Stomach smooth muscle (tissue), 2 donors: ENCODE measurements at regions not wholly inside any gene's neighbourhood (a gene's known extent, or its start where the extent isn't known, plus 50 kb on each side); places are given as distances from the start of the nearest gene placed in this dataset.
"Not testable (repeated sequence)": the region's sequence is repeated elsewhere in the genome, so short reads cannot be mapped to it uniquely, and the experiment has no call there.

Experiments
- H3K27ac ChIP-seq: one replicate; pipeline ENCODE4 v1.7.0; 2013; ENCODE audit warnings: mild to moderate bottlenecking, low read length, inconsistent platforms
- H3K27me3 ChIP-seq, 2 donors: one replicate each; pipeline ENCODE4 v1.7.0; 2013; ENCODE audit warnings: low read length in 2 of 2; ENCODE audit not compliant: insufficient read depth in 2 of 2, control insufficient read depth in 1 of 2
- H3K36me3 ChIP-seq, 2 donors: one replicate each; pipeline ENCODE4 v1.7.0; 2013; ENCODE audit warnings: low read length in 2 of 2; ENCODE audit not compliant: control insufficient read depth in 2 of 2, insufficient read depth in 2 of 2
- H3K4me1 ChIP-seq: one replicate; pipeline ENCODE4 v1.7.0; 2013; ENCODE audit warnings: low read length; ENCODE audit not compliant: control insufficient read depth, insufficient read depth
- H3K4me3 ChIP-seq, 2 donors: one replicate each; pipeline ENCODE4 v1.7.0; 2013; ENCODE audit warnings: low read length in 2 of 2
- H3K9ac ChIP-seq, 2 donors: one replicate each; pipeline ENCODE4 v1.7.0; 2013; ENCODE audit warnings: low read length in 2 of 2, mild to moderate bottlenecking in 1 of 2
- H3K9me3 ChIP-seq, 2 donors: one replicate each; pipeline ENCODE4 v1.7.0; 2013; ENCODE audit warnings: low read length in 2 of 2; ENCODE audit not compliant: control insufficient read depth in 2 of 2
- donor health status: healthy.
- donor health status: Pancreatic carcinoma.

DNA sequence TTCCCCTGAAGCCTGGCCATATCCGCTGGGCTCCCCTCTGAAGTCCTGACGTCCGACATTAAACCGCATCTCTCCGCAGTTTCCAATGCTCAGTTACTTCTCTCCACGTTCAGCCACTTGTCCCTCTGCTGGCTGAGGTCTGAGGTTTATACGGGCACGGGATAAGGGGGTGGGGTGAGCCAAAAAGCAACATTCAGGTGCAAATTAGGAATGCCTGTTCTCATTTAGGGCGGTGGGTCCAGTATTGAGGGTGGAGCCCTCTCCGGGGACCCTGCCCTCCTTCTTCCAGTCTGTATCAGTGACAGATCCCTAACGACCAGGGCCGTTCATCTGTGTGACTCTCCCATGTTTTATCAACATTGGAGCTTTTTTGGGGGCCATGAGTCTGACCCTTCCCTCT is 1454.4 kb downstream of the HACE1 start:
- Histone ChIP-seq H3K27ac (no peak overlapping the region), H3K4me1 (no peaks in the 10 kb centered on the region), H3K27me3 (no peaks in the 10 kb centered on the region), H3K36me3 (no peaks in the 10 kb centered on the region), H3K9ac (no peak overlapping the region), H3K4me3 (no peak overlapping the region), H3K9me3 (peaks cover 0 to 3% of the 10 kb centered on the region in 2 donors)

DNA sequence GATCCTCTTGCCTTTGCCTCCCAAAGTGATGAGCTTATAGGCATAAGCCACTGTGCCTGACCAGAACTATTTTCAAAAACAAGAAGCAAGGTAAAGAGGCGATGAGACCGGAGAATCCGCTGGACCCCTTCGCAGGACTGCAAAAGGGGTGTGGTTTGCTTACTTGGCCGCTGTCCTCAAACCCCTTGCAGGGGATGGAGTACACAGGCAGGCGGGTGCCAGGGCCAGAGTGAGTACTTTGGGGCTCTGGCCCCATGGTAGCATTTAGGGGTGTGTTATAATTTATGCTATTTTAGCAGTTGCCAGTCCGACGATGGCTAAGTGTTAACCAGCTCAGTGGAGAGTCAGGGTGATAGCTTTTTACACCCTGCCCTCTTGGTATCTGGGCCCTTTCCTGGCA is 1454.9 kb downstream of the HACE1 start:
- Histone ChIP-seq H3K4me1 (no peaks in the 10 kb centered on the region), H3K4me3 (no peak overlapping the region), H3K36me3 (no peaks in the 10 kb centered on the region)

DNA sequence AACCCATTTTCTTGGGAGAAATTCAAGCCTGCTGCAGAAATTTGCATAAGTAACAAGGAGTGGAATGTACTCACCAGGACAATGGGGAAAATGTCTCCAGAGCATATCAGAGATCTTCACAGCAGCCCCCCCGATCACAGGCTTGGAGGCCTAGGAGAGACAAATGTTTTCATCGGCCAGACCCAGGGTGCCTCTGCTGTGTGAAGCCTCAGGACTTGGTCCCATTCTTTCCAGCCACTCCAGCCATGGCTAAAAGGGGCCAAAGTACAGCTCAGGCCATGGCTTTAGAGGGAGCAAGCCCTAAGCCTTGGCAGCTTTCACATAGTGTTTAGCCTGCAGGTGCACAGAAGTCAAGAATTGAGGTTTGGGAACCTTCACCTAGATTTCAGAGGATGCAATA is 1463.0 kb downstream of the HACE1 start:
- Histone ChIP-seq H3K27ac (no peak overlapping the region), H3K9me3 (no peaks in the 10 kb centered on the region), H3K36me3 (no peaks in the 10 kb centered on the region), H3K4me3 (no peak overlapping the region), H3K4me1 (no peaks in the 10 kb centered on the region), H3K27me3 (no peaks in the 10 kb centered on the region), H3K9ac (no peak overlapping the region)

More for the DNA sequence above, 1454.9 kb downstream of the HACE1 start:
- H3K27ac ChIP-seq: no peak overlapping the region
- H3K27me3 ChIP-seq: no peaks in the 10 kb centered on the region
- H3K9ac ChIP-seq: no peak overlapping the region
- H3K9me3 ChIP-seq: peaks cover 0 to 3% of the 10 kb centered on the region in 2 donors

DNA sequence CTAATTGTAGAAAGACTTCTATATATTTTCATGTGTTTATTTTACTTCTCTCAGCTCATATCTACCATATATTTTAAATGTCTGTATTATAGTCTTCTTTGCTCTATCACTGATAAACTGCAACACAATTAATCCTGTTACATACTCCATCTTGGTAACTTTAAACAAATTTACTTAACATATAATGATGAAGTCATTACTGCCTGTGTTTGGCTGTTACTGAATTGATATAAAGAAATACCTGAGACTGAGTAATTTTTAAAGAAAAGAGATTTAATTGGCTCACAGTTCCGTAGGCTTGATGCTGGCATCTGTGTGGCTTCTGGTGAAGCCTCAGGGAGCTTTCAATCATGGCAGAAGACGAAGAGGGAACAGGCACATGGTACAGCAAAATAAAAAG is 1480.4 kb downstream of the HACE1 start:
- Histone ChIP-seq H3K36me3 (no peaks in the 10 kb centered on the region), H3K4me3 (no peak overlapping the region), H3K27ac (no peak overlapping the region), H3K27me3 (no peaks in the 10 kb centered on the region), H3K4me1 (no peaks in the 10 kb centered on the region), H3K9ac (no peak overlapping the region), H3K9me3 (no peaks in the 10 kb centered on the region)

DNA sequence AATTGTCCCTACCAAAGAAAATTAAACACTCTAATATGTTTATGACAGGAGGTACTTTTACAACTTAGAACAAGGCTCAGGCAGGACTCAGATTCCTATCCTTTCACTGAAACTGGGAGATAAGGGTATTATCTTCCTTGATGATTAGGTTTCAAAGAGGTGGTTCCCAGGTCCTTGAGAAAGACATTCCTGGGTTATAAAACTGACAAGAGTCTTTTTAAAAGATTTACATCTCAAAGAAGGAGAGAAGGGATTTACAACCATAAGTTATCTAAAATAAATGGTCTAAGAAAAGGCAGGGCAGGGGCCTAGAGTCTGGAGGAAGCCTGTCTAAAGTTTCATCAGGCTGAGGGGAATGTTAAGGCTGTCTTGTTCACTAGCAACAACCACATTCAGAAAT is 1492.5 kb downstream of the HACE1 start:
- Histone ChIP-seq H3K27ac (no peak overlapping the region), H3K9ac (no peak overlapping the region), H3K4me3 (no peak overlapping the region), H3K36me3 (no peaks in the 10 kb centered on the region), H3K27me3 (no peaks in the 10 kb centered on the region), H3K4me1 (no peaks in the 10 kb centered on the region), H3K9me3 (no peaks in the 10 kb centered on the region)

DNA sequence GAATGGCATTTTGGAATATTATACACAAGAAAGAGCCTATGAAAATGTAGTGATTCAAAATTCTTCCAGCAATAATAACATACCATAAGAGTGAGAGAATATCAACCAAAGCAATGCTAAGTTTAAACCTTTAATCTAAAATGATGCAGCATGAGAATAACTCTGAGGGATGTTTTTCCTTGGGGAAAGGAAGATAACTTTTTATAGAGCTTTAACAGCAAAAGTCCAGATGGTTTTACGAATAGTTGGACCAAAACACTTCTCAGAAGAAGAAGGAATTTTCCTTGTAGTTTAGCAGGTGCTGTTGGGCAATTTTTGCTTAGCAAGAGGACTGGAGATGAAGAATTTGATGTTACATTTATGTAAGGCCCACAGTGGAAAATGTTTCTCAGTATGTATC is 1503.2 kb downstream of the HACE1 start:
- Histone ChIP-seq H3K36me3 (no peaks in the 10 kb centered on the region), H3K9ac (no peak overlapping the region), H3K4me3 (no peak overlapping the region), H3K27me3 (no peaks in the 10 kb centered on the region), H3K9me3 (no peaks in the 10 kb centered on the region), H3K27ac (no peak overlapping the region), H3K4me1 (no peaks in the 10 kb centered on the region)

DNA sequence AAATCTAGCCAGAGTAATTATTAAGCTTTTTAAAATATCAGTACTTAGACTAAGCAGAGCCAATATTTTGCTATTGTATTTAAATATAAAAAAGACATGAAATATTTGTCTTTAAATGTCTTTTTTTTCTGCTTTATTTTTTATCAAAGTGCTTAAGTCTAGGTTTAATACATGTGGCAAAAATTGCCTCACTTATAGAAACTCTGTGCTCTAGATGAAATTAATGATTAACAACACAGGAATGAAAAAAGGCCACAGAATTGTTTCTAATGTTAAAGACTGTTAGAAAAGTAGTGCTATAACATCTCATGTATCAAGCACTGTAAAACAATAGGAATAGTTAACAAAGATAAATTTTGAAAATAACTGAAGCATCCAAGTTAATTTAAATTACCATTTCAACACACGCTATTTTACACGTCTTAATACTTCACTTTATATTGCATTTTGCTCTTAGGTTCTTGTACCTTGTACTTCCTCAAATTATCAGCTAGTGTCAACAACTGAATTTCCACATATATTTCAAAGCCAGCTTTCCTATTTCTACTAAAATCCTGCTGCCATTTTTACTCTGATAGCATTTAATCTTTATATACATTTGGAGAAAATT is 1515.1 kb downstream of the HACE1 start:
- no peaks in the 10 kb centered on the region for H3K9me3 ChIP-seq
- H3K27me3 ChIP-seq: no peaks in the 10 kb centered on the region
- no peak overlapping the region for H3K9ac ChIP-seq
- H3K36me3 ChIP-seq: no peaks in the 10 kb centered on the region
- no peak overlapping the region for H3K27ac ChIP-seq
- H3K4me3 ChIP-seq: no peak overlapping the region
- H3K4me1 ChIP-seq: no peaks in the 10 kb centered on the region

DNA sequence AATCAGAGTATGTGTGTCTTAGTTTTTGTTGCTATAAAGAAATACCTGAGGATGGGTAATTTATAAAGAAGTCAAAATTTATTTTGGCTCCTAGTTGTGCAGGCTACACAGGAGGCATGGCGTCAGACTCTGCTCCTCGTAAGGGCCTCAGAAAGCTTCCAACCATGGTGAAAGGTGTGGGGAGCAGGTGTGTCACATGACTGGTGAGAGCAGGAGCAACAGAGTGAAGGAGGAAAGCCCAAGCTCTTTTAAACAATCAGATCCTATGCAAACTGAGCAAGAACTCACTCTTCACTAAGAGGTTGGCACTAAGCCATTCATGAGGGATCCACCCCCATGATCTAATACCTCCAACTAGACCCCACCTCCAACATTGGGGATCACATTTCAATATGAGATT is 1524.3 kb downstream of the HACE1 start:
- Histone ChIP-seq H3K27me3 (no peaks in the 10 kb centered on the region), H3K4me3 (no peak overlapping the region), H3K9me3 (no peaks in the 10 kb centered on the region), H3K27ac (no peak overlapping the region), H3K36me3 (no peaks in the 10 kb centered on the region), H3K4me1 (no peaks in the 10 kb centered on the region), H3K9ac (no peak overlapping the region)

DNA sequence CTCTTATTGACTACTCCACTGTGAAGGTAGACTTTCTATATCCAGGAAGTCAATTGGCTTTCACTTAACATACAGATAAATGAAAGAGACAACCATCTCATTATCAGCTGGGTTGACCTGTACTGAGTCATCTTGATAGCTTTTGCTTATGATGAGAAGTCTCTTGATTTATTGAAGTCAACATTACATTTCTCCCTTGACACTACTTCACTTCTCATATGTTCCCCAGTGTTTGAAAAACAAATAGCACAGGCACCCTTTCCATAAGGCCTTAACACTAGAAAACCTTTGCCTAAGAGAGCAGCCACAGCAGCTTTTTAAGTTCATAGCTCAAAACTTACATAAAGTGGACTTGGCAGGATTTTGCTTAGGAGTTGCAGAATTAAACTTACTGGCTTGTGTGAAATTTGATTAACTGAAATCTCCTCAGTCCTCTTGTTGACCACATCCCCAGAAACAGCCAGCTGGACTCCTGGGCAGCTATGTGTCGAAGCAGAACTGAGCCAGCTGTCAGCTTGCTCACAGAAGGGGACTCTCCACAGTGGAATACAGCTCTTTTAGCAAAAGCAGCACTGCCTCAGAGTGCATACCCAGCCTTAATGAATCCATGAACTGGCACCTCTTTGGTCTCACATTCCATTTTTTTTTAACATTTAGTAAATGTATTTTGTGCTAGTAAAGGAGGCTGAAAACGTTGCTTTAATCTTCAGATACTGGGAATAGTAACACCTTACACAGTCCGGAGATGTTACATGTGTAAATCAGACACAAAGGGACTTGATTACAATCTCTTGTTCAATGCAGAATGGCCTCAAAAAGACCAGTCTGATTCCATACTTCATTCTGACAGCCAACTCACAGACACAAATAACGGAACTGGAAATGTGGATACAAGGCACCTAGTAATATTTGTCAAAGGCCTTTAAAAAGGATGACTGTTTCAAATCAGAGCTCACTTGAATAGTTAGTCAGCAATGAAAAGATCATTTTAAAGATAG is 1532.7 kb downstream of the HACE1 start:
- Histone ChIP-seq H3K27me3 (no peaks in the 10 kb centered on the region), H3K36me3 (no peaks in the 10 kb centered on the region), H3K4me3 (no peak overlapping the region), H3K27ac (no peak overlapping the region), H3K9ac (no peak overlapping the region), H3K9me3 (no peaks in the 10 kb centered on the region), H3K4me1 (no peaks in the 10 kb centered on the region)

DNA sequence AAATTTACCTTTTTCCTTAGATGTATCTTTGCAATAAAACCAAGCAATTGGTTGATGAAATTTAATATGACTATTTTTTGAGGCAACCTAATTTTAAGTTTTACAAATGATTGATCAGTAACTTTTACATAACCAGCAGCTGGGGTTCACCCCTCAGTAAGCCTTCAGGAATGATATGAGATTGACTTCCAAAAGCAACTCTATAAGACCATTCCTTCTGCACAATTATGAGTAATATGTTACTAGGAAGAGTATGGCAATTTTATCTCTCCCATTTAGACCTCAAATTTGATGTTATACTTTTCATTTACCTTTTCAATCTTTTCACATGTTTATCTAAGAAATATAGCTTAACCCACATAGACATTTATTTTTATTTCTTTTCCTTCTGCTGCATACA is 1546.3 kb downstream of the HACE1 start:
- H3K4me3 ChIP-seq: no peak overlapping the region
- no peaks in the 10 kb centered on the region for H3K27me3 ChIP-seq
- no peak overlapping the region for H3K9ac ChIP-seq
- no peak overlapping the region for H3K27ac ChIP-seq
- H3K9me3 ChIP-seq: no peaks in the 10 kb centered on the region
- H3K4me1 ChIP-seq: no peaks in the 10 kb centered on the region
- no peaks in the 10 kb centered on the region for H3K36me3 ChIP-seq

DNA sequence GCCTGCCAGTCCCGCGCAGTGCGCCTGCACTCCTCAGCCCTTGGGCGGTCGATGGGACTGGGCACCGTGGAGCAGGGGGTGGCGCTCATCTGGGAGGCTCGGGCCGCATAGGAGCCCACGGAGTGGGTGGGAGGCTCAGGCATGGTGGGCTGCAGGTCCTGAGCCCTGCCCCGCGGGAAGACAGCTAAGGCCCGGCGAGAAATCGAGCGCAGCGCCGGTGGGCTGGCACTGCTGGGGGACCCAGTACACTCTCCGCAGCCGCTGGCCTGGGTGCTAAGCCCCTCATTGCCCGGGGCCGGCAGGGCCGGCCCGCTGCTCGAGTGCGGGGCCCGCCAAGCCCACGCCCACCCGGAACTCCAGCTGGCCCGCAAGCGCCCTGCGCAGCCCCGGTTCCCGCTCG is 1565.3 kb downstream of the HACE1 start:
- not testable (repeated sequence) for H3K36me3 ChIP-seq

More for the DNA sequence above, 1565.3 kb downstream of the HACE1 start:
- not testable (repeated sequence) for H3K9ac ChIP-seq, H3K27ac ChIP-seq, H3K9me3 ChIP-seq, H3K4me3 ChIP-seq, H3K4me1 ChIP-seq, H3K27me3 ChIP-seq
